GM21528 (cell line): ENCODE measurements at regions not wholly inside any gene's neighbourhood (a gene's known extent, or its start where the extent isn't known, plus 50 kb on each side); places are given as distances from the start of the nearest gene placed in this dataset.
"Not testable (repeated sequence)": the region's sequence is repeated elsewhere in the genome, so short reads cannot be mapped to it uniquely, and the experiment has no call there.

Source experiments
- ATAC-seq: cut with Tn5 transposase; IDR thresholded peaks from one replicate; pipeline ENCODE4 v1.9.1; 2021; ENCODE audit warnings: mild to moderate bottlenecking, moderate library complexity; ENCODE audit not compliant: unreplicated experiment, low FRiP score

DNA sequence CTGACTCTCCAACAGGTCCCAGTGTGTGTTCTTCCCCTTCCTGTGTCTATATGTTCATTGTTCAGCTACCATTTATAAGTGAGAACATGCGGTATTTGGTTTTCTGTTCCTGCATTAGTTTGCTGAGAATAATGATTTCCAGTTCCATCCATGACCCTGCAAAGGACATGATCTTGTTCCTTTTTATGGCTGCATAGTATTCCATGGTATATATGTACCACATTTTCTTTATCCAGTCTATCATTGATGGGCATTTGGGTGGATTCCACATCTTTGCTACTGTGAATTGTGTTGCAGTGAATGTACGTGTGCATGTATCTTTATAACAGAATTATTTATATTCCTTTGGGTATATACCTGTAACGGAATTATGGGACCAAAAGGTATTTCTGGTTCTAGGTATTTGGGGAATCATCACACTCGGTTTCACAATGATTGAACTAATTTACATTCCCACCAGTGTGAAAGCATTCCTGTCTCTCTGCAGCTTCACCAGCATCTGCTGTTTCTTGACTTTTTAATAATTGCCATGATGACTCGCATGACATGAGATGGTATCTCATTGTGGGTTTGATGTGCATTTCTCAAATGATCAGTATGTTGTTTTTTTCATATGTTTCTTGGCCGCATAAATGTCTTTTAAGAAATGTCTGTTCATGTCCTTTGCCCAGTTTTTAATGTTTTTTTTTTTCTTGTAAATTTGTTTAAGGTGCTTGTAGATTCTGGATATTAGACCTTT lies 60.2 kb downstream of the LSMEM1 start:
- no peak for ATAC-seq

DNA sequence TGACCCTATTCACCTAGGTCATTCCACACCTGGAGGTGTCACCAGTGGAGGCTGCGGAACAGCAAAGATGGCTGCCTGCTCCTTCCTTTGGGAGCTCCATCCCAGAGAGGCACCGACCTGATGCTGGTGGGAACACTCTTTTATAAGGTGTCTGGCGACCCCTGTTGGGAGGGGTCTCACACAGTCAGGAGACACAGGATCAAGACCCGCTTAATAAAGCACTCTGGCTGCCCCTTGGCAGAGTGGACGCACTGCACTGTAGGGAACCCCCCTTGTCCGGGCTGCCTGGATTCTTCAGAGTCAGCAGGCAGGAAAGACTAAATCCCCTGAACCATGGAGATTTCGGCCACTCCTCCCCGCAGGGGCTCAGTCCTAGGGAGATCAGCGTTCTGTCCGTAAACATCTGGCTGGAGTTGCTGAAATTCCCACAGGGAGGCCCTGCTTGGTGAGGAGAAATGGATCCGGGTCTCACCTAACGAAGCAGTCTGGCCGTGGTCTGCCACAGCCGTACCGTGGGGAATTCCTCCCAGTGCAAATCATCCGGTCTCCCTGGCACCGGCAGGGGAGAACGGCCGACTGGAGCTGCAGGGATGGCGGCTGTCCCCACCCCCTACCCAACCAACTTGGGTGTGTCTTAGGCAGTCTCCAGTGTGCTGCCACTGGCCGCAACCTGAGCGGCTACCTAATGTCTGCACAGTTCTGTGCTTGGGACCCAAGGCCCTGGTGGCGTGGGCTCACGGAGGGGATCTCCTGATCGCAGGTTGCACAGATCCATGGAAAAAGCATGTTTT lies 66.1 kb downstream of the LSMEM1 start:
- no peak for ATAC-seq

GRCh38 chr7:112547916-112548315 lies 67.1 kb downstream of the LSMEM1 start:
- no peak for ATAC-seq

DNA sequence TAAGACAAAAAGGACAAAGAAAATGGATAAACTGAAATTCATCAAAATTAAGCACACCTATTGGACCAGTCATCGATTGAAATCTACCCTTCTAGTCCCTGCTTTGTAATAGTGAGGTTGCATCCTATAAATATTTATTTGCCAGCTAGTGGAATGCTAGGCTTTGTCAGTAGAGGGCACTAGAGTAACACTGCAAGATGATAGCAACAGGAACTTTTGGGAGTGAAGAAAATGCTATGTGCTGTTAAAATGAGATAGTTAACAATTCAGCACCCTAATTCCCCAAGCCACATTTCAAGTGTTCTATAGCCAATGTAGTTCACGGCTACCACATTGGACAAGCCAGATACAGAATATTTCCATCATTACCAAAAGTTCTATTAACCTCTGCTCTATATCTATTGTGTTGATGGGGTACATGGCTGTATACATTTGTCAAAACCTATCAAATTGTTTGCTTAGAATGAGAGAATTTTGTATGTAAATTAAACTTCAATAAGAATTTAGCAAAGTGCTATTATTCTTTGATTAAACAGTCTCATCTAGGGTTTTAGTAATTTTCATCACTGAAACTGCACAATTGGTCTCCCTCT lies 69.8 kb downstream of the LSMEM1 start:
- ATAC-seq: peak; percentile 82

DNA sequence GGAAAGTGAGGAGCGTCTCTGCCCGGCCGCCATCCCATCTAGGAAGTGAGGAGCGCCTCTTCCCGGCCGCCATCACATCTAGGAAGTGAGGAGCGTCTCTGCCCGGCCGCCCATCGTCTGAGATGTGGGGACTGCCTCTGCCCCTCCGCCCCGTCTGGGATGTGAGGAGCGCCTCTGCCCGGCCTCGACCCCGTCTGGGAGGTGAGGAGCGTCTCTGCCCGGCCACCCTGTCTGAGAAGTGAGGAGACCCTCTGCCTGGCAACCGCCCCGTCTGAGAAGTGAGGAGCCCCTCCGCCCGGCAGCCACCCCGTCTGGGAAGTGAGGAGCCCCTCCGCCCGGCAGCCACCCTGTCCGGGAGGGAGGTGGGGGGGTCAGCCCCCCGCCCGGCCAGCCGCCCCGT lies 70.7 kb downstream of the LSMEM1 start:
- not testable (repeated sequence) for ATAC-seq

- no peak for ATAC-seq
Observed at GRCh38 chr7:112554591-112554990, 73.8 kb downstream of the LSMEM1 start.

GRCh38 chr7:112556633-112557032 lies 75.8 kb downstream of the LSMEM1 start:
- ATAC-seq: peak; percentile 94

- ATAC-seq: no peak
Observed at GRCh38 chr7:112566442-112567324, 85.9 kb downstream of the LSMEM1 start.

DNA sequence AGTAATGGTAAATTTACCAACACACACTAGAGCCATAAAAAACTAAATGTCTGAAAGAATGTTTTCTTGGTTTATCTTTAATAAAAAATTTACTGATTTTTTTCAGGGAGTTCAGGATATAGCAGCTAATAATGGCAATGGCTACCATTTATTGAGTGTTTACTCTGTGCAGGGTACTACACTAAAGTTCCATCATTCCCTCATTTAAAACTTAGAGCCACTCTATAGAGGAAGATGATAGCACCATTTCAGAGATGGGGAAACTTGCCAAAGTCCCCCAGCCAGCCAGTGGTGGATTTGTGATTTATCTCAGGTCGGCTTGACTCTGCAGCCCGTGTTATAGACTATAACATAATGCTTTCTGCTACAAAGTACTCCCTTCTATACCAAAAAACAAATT lies 86.6 kb downstream of the LSMEM1 start:
- no peak for ATAC-seq

DNA sequence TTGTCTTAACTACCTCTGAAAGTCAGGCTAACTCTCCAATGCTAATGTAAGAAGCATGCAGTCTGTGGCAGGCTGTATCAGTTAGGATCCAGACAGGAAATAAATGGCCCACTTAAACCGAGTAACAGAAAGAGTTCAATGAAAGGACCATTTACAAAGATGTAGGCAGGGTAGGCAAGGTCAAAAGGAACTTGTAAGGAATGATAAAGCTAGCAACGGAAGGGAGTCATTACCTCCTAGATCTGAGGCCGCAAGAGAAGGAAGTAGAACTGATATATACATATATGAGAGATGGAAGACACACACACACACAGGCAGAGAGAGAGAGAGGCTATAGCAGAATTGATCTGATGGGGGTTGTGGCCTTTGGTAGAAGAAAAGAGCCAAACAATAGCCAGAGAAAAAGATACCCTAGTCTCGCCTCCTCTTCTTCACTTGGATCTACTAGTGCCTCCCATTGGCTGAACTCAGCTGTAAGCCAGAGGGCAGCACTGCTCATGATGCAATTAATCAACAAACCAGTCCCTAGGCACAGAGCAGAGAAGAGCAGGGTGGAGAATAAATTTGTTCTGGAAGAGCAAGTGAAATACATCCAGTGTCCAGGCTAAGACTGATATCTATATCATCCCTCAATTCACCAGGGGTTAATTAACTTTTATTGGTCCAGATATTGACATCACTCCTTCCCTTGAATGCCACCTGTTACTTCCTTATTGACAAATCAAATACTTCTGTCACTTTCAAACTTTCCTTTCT lies 91.2 kb downstream of the LSMEM1 start:
- ATAC-seq: peak; percentile 58

DNA sequence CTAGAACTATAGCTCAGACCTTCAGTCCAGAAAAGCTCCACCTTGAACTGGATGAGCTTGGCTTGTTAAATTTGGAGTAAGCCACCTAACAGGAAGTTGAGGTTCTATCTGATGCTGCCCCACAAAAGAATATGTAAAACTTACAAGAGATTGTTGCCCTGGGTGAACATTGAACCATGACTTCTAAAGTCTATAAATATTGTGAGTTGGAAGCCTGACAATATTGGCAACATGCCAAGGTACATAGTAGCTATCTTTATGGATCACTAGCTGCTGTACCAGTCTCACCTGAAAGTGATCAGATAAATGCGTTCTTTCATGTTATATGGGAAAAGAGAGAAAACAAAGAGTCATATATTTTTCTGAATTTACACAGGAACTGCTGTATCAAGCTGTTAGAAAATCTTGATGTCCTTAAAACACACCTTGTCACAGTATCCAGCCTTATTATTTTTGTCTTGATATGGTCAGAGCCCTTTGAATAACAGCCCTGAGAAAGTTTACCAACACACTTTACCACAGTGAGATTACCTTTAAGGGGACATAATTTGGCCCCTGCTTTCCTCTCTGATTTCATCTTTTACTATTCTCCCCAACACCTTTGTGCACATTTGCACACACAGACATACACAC lies 92.0 kb downstream of the LSMEM1 start:
- no peak for ATAC-seq

GRCh38 chr7:112573302-112574039 lies 92.7 kb downstream of the LSMEM1 start:
- ATAC-seq: no peak

- ATAC-seq: no peak
Observed at GRCh38 chr7:112575864-112576263, 95.1 kb downstream of the LSMEM1 start.

GRCh38 chr7:112579388-112579787 lies 98.6 kb downstream of the LSMEM1 start:
- ATAC-seq: no peak

GRCh38 chr7:112580717-112581435 lies 100.1 kb downstream of the LSMEM1 start:
- no peak for ATAC-seq

GRCh38 chr7:112581529-112581928 lies 100.7 kb downstream of the LSMEM1 start:
- no peak for ATAC-seq

DNA sequence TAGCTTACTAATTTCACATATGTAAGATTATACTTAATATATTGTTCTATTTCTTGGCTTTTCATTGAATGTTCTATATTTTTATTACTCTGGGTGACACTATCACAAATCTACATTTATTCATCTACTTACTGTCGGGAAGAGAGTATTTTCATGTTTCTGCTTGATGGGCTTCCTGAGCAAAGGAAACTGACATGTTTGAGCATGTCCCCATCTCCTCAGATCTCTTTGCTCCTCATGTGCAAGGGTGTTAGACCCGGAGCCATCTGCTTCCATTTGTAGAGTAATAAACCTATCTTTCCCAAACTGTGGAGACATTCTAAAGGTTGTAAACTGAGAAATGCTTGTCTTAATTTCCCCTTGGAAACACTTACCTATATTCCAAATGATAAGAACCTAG lies 103.5 kb downstream of the LSMEM1 start:
- ATAC-seq: no peak

DNA sequence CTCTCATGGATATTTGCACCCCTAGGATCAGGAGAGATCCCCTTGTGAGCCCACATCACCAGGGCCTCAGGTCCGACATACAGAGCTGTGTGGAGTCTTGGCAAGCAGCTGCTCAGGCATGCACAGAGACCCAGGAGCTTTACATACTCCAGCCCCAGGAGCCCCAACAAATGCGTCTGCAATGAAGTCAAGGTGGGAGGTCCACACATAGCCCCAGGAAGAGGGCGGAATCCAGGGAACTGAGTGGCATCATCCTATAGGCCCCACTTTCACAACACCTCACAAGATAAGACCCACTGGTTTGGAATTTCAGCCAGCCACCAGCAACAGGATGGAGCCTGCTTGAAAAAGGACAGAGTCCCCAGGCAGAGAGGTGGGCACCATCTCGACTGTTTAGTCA lies 106.7 kb downstream of the LSMEM1 start:
- no peak for ATAC-seq
